ENCODE measurements at regions not wholly inside any gene's neighbourhood (a gene's known extent, or its start where the extent isn't known, plus 50 kb on each side); places are given as distances from the start of the nearest gene placed in this dataset.
A peak's percentile ranks its signal among the peaks of the same experiment; 100 is the strongest.

- Histone ChIP-seq H3K4me1 (peaks cover 26% of the 10 kb centered on the region), H2AFZ (replicated peaks) (no peak overlapping the region), H3K4me3 (no peak overlapping the region), H3K4me2 (no peak overlapping the region), H3K27ac (no peak overlapping the region), H4K20me1 (ENCODE audit: low read depth) (no peaks in the 10 kb centered on the region), H3K9me3 (ENCODE audit: low read depth) (no peaks in the 10 kb centered on the region), H3K27me3 (no peaks in the 10 kb centered on the region), H3K79me2 (ENCODE audit: low read depth) (no peaks in the 10 kb centered on the region), H3F3A (ENCODE audit: low read depth) (peaks cover 31% of the 10 kb centered on the region), H3K36me3 (no peaks in the 10 kb centered on the region), H3K9ac (no peak overlapping the region)
- H3K27me3 Mint-ChIP-seq (ENCODE audit: insufficient read depth, low read depth) = peaks cover 3% of the 10 kb centered on the region
- no peak for TF ChIP-seq EZH2 (IDR thresholded peaks at IDR 0.05)
- no peak for TF ChIP-seq EZH2phosphoT487 (IDR thresholded peaks at IDR 0.05)
- TF ChIP-seq CTCF (IDR thresholded peaks at IDR 0.05) = no peak
- no peaks in the 10 kb centered on the region for H3K9me3 Mint-ChIP-seq
- H3K4me1 Mint-ChIP-seq = peaks cover 6% of the 10 kb centered on the region
- DNase-seq (ENCODE audit: low spot score) = peak; percentile 20
- no peak overlapping the region for H3K4me3 Mint-ChIP-seq
- no peaks in the 10 kb centered on the region for H3K36me3 Mint-ChIP-seq
- no peak overlapping the region for H3K27ac Mint-ChIP-seq
These were observed 205.5 kb upstream of the SOX21 start for GRCh38 chr13:94917824-94918223.

- H3K36me3 ChIP-seq = no peaks in the 10 kb centered on the region
- no peak for DNase-seq (ENCODE audit: low spot score)
- TF ChIP-seq EZH2phosphoT487 (IDR thresholded peaks at IDR 0.05) (no peak), CTCF (IDR thresholded peaks at IDR 0.05) (no peak), EZH2 (IDR thresholded peaks at IDR 0.05) (no peak)
- Mint-ChIP-seq H3K4me1 (peaks cover 3% of the 10 kb centered on the region), H3K27ac (no peak overlapping the region), H3K27me3 (ENCODE audit: insufficient read depth, low read depth) (peaks cover 3% of the 10 kb centered on the region), H3K9me3 (no peaks in the 10 kb centered on the region), H3K36me3 (no peaks in the 10 kb centered on the region), H3K4me3 (no peak overlapping the region)
- H3F3A ChIP-seq (ENCODE audit: low read depth) = peaks cover 6% of the 10 kb centered on the region
- peaks cover 5% of the 10 kb centered on the region for H3K4me1 ChIP-seq
- no peak overlapping the region for H2AFZ ChIP-seq (replicated peaks)
- no peak overlapping the region for H3K9ac ChIP-seq
- H4K20me1 ChIP-seq (ENCODE audit: low read depth) = no peaks in the 10 kb centered on the region
- no peak overlapping the region for H3K4me2 ChIP-seq
- no peaks in the 10 kb centered on the region for H3K79me2 ChIP-seq (ENCODE audit: low read depth)
- no peak overlapping the region for H3K27ac ChIP-seq
- H3K9me3 ChIP-seq (ENCODE audit: low read depth) = no peaks in the 10 kb centered on the region
- H3K27me3 ChIP-seq = no peaks in the 10 kb centered on the region
- no peak overlapping the region for H3K4me3 ChIP-seq
These were observed 202.6 kb upstream of the SOX21 start for GRCh38 chr13:94914895-94915294.

- TF ChIP-seq EZH2phosphoT487 (IDR thresholded peaks at IDR 0.05) (no peak), CTCF (IDR thresholded peaks at IDR 0.05) (no peak), EZH2 (IDR thresholded peaks at IDR 0.05) (no peak)
- Mint-ChIP-seq H3K27me3 (ENCODE audit: insufficient read depth, low read depth) (no peaks in the 10 kb centered on the region), H3K4me3 (no peak overlapping the region), H3K4me1 (no peaks in the 10 kb centered on the region), H3K36me3 (no peaks in the 10 kb centered on the region), H3K27ac (no peak overlapping the region), H3K9me3 (no peaks in the 10 kb centered on the region)
- Histone ChIP-seq H3K27ac (no peak overlapping the region), H2AFZ (replicated peaks) (no peak overlapping the region), H3F3A (ENCODE audit: low read depth) (peaks cover 3% of the 10 kb centered on the region), H4K20me1 (ENCODE audit: low read depth) (no peaks in the 10 kb centered on the region), H3K27me3 (no peaks in the 10 kb centered on the region), H3K4me3 (no peak overlapping the region), H3K79me2 (ENCODE audit: low read depth) (no peaks in the 10 kb centered on the region), H3K36me3 (no peaks in the 10 kb centered on the region), H3K4me2 (no peak overlapping the region), H3K9ac (no peak overlapping the region), H3K4me1 (peaks cover 5% of the 10 kb centered on the region), H3K9me3 (ENCODE audit: low read depth) (no peaks in the 10 kb centered on the region)
- no peak for DNase-seq (ENCODE audit: low spot score)
These were observed 194.3 kb upstream of the SOX21 start for GRCh38 chr13:94906605-94907004.

All from neural progenitor cell (in vitro differentiated cells).